DND-41 (cell line): ENCODE measurements at regions not wholly inside any gene's neighbourhood (a gene's known extent, or its start where the extent isn't known, plus 50 kb on each side); places are given as distances from the start of the nearest gene placed in this dataset.

ENCODE experiments used
- ATAC-seq: fragments of 200-7000 bp; cut with Tn5 transposase; 3 replicates; pipeline ENCODE4 v1.9.1; 2021; ENCODE audit warnings: low read depth; ENCODE audit not compliant: insufficient read depth
- DNase-seq: peaks from one replicate; pipeline ENCODE4 v3.0.0-alpha.2; 2020
- H2AFZ ChIP-seq: 2 replicates; pipeline ENCODE4 v1.6.0; 2012; ENCODE audit warnings: low read depth, low read length
- H3K27ac ChIP-seq: 2 replicates; pipeline ENCODE4 v1.5.1; 2012; ENCODE audit warnings: low read length, inconsistent platforms
- H3K27me3 ChIP-seq: fragments of 200-600 bp; sonication (generic); 2 replicates; pipeline ENCODE4 v1.6.0; 2012; ENCODE audit warnings: low read length, mild to moderate bottlenecking, inconsistent platforms; ENCODE audit not compliant: insufficient read depth, poor library complexity
- H3K36me3 ChIP-seq: 2 replicates; pipeline ENCODE4 v1.5.1; 2012; ENCODE audit warnings: low read length, inconsistent platforms; ENCODE audit not compliant: insufficient read depth
- H3K4me1 ChIP-seq: 2 replicates; pipeline ENCODE4 v1.5.1; 2012; ENCODE audit warnings: mild to moderate bottlenecking, low read length; ENCODE audit not compliant: insufficient read depth
- H3K4me2 ChIP-seq: 2 replicates; pipeline ENCODE4 v1.6.0; 2012; ENCODE audit warnings: mild to moderate bottlenecking, moderate library complexity, low read length, inconsistent platforms; ENCODE audit not compliant: insufficient read depth
- H3K4me3 ChIP-seq, 2 experiments: fragments of 200-600 bp in 1 of 2; shearing (Covaris generic) in 1 of 2; 2 replicates each; pipeline ENCODE4 v1.5.1; 2012 to 2016; ENCODE audit warnings: inconsistent platforms in 2 of 2, low read length in 2 of 2, mild to moderate bottlenecking in 2 of 2, low read depth in 1 of 2, moderate library complexity in 1 of 2
- H3K79me2 ChIP-seq: 2 replicates; pipeline ENCODE4 v1.6.0; 2012; ENCODE audit warnings: low read length, inconsistent platforms; ENCODE audit not compliant: insufficient read depth
- H3K9ac ChIP-seq: 2 replicates; pipeline ENCODE4 v1.6.0; 2012; ENCODE audit warnings: low read depth, mild to moderate bottlenecking, inconsistent platforms, low read length, moderate library complexity
- H3K9me3 ChIP-seq: 2 replicates; pipeline ENCODE4 v1.5.1; 2012; ENCODE audit warnings: low read length, moderate library complexity, mild to moderate bottlenecking, inconsistent platforms; ENCODE audit not compliant: insufficient read depth, severe bottlenecking
- H4K20me1 ChIP-seq: 2 replicates; pipeline ENCODE4 v1.6.0; 2012; ENCODE audit warnings: low read length; ENCODE audit not compliant: insufficient read depth
- EZH2 ChIP-seq: IDR thresholded peaks from 3 replicates; pipeline ENCODE4 v1.6.1; 2012; ENCODE audit warnings: borderline replicate concordance, low read depth, mild to moderate bottlenecking, moderate library complexity, low read length, inconsistent platforms; ENCODE audit not compliant: severe bottlenecking
- TF ChIP-seq, protein P1 (sequence below): IDR thresholded peaks from 2 replicates; pipeline ENCODE4 v1.5.1; 2012; ENCODE audit warnings: borderline replicate concordance, low read length, moderate library complexity, mild to moderate bottlenecking; ENCODE audit not compliant: poor library complexity, severe bottlenecking; ENCODE audit errors: extremely low read depth

DNA sequence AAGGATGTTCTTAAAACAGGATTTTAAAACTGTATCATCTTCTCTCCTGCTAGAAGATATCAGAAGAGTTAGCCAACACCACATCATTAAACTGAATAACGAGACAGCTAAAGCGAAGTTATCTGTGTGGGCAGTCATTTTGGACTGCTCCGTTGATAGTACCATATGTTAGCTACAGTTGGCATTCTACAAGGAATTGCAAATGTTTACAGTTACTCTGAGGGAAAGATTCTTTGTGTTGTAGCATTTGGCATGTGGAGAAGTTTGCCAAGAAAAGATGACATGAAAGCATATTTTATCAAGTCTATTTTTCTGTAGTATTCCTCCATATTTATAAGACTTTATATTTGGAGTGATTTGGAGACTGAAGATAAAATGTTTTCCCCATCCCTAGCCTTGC is 464.4 kb upstream of the POM121L12 start:
- ATAC-seq (no peak), DNase-seq (no peak)
- Histone ChIP-seq H3K4me1 (no peaks in the 10 kb centered on the region), H3K9me3 (no peaks in the 10 kb centered on the region), H3K4me3 (no peak overlapping the region), H3K9ac (no peak overlapping the region), H3K4me2 (no peak overlapping the region), H3K27ac (no peak overlapping the region), H4K20me1 (no peaks in the 10 kb centered on the region), H3K36me3 (no peaks in the 10 kb centered on the region), H3K79me2 (no peaks in the 10 kb centered on the region), H3K27me3 (no peaks in the 10 kb centered on the region), H2AFZ (no peak overlapping the region)
- TF ChIP-seq, protein P1, sequence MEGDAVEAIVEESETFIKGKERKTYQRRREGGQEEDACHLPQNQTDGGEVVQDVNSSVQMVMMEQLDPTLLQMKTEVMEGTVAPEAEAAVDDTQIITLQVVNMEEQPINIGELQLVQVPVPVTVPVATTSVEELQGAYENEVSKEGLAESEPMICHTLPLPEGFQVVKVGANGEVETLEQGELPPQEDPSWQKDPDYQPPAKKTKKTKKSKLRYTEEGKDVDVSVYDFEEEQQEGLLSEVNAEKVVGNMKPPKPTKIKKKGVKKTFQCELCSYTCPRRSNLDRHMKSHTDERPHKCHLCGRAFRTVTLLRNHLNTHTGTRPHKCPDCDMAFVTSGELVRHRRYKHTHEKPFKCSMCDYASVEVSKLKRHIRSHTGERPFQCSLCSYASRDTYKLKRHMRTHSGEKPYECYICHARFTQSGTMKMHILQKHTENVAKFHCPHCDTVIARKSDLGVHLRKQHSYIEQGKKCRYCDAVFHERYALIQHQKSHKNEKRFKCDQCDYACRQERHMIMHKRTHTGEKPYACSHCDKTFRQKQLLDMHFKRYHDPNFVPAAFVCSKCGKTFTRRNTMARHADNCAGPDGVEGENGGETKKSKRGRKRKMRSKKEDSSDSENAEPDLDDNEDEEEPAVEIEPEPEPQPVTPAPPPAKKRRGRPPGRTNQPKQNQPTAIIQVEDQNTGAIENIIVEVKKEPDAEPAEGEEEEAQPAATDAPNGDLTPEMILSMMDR = no peak
- no peak for TF ChIP-seq EZH2

DNA sequence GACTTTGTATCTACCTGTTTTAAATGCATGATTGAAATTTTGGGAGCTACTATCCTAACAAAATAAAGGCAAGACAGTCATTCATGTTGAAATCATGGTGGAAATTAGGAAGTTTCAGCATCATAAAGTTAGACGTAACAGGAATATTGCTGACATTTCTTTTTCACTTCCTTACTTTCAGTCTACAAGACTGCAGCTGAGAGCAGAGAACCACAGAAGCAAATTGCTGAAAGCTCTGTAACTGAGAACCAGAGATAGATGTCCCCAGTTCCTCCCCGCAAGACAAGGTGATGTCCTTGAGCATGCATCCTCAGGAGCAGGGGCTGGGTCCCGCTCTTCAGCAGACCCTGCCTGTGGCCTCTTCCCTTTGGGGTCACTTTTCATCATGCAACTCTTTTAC is 466.3 kb upstream of the POM121L12 start:
- Histone ChIP-seq H3K27ac (no peak overlapping the region), H3K4me2 (no peak overlapping the region), H4K20me1 (no peaks in the 10 kb centered on the region), H3K9ac (no peak overlapping the region), H3K4me1 (no peaks in the 10 kb centered on the region), H3K27me3 (no peaks in the 10 kb centered on the region), H3K4me3 (no peak overlapping the region), H3K9me3 (no peaks in the 10 kb centered on the region), H2AFZ (no peak overlapping the region), H3K79me2 (no peaks in the 10 kb centered on the region), H3K36me3 (no peaks in the 10 kb centered on the region)
- DNase-seq (no peak), ATAC-seq (no peak)
- TF ChIP-seq, protein P1 = no peak
- TF ChIP-seq EZH2 = no peak

DNA sequence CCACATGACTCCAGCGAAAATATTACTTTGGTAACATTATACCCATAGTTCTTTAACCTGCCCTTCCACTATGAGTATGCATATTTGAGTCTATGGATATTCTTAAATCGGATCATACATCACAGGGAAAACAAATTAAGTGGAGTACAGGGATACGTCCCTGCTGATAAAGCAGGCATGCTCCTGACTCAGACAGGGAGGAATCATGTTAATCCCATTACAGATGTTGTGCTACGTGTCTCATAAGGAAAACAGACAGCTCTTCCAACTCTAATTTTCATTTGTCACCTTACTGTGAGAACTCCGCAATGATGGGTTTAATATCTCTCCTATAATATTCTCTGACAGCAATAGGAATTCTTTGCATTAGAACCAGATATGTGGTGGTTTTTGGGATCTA is 469.5 kb upstream of the POM121L12 start:
- no peaks in the 10 kb centered on the region for H3K79me2 ChIP-seq
- no peaks in the 10 kb centered on the region for H4K20me1 ChIP-seq
- H3K9ac ChIP-seq = no peak overlapping the region
- DNase-seq (no peak), ATAC-seq (no peak)
- H3K4me2 ChIP-seq = no peak overlapping the region
- TF ChIP-seq EZH2 = no peak
- TF ChIP-seq, protein P1 = no peak
- no peak overlapping the region for H3K4me3 ChIP-seq
- no peaks in the 10 kb centered on the region for H3K9me3 ChIP-seq
- H3K36me3 ChIP-seq = no peaks in the 10 kb centered on the region
- H2AFZ ChIP-seq = no peak overlapping the region
- H3K27me3 ChIP-seq = no peaks in the 10 kb centered on the region
- H3K4me1 ChIP-seq = no peaks in the 10 kb centered on the region
- H3K27ac ChIP-seq = no peak overlapping the region

DNA sequence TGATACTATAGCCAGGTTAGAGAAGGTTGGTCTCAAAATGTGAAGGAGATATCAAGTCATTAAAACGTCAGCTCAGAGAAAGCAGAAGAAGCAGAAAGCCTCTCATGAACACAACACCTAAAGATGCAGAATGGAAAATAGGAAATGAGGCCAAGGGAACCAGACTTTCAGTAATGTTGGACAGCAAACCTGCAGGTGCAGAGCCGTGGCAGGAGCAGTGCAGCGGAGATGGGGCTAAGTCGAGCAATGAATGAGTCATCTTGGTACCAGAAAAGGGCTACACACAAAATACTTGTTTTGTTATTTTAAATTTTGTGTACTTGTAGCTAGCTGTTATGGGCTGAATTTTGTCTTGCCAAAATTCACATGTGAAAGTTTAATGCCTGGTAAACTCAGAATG is 479.6 kb upstream of the POM121L12 start:
- ATAC-seq = no peak
- TF ChIP-seq, protein P1 = no peak
- no peak for TF ChIP-seq EZH2
- no peak overlapping the region for H3K4me2 ChIP-seq

More for the DNA sequence above, 479.6 kb upstream of the POM121L12 start:
- no peak overlapping the region for H3K9ac ChIP-seq
- DNase-seq = no peak
- H4K20me1 ChIP-seq = no peaks in the 10 kb centered on the region
- H3K4me1 ChIP-seq = no peaks in the 10 kb centered on the region
- H3K9me3 ChIP-seq = no peaks in the 10 kb centered on the region
- no peak overlapping the region for H3K27ac ChIP-seq
- no peak overlapping the region for H3K4me3 ChIP-seq
- H3K79me2 ChIP-seq = no peaks in the 10 kb centered on the region
- no peaks in the 10 kb centered on the region for H3K27me3 ChIP-seq
- H2AFZ ChIP-seq = no peak overlapping the region
- no peaks in the 10 kb centered on the region for H3K36me3 ChIP-seq
